SK-N-SH treated with all-trans-retinoic acid at 6 μM for 48 hours (cell line): ENCODE measurements at regions not wholly inside any gene's neighbourhood (a gene's known extent, or its start where the extent isn't known, plus 50 kb on each side); places are given as distances from the start of the nearest gene placed in this dataset.

Experiments used
- ATAC-seq: fragments of 200-7000 bp; cut with Tn5 transposase; 3 replicates; pipeline ENCODE4 v1.9.1; 2020; ENCODE audit warnings: mild to moderate bottlenecking, moderate library complexity
- ARNTL ChIP-seq: fragments of 450-650 bp; formaldehyde crosslinking; IDR thresholded peaks from 2 replicates; pipeline ENCODE4 v1.5.0; 2020; ENCODE audit warnings: low read depth, mild to moderate bottlenecking, moderate library complexity, borderline replicate concordance
- BACH2 ChIP-seq: fragments of 250-450 bp; sonication (Bioruptor Pico); IDR thresholded peaks from 2 replicates; pipeline ENCODE4 v1.9.0; 2021; ENCODE audit warnings: mild to moderate bottlenecking, borderline replicate concordance
- CSDC2 ChIP-seq: fragments of 250-450 bp; sonication (Bioruptor Pico); IDR thresholded peaks from 2 replicates; pipeline ENCODE4 v1.5.0; 2020; ENCODE audit warnings: mild to moderate bottlenecking, moderate library complexity
- ESRRG ChIP-seq: fragments of 250-450 bp; sonication (Bioruptor Pico); IDR thresholded peaks from 2 replicates; pipeline ENCODE4 v1.6.1; 2021; ENCODE audit warnings: mild to moderate bottlenecking
- GLIS3 ChIP-seq: fragments of 250-450 bp; sonication (Bioruptor Pico); IDR thresholded peaks from 2 replicates; pipeline ENCODE4 v1.5.0; 2020; ENCODE audit warnings: mild to moderate bottlenecking, moderate library complexity
- RARB ChIP-seq: fragments of 250-450 bp; sonication (Bioruptor Pico); IDR thresholded peaks from 2 replicates; pipeline ENCODE4 v1.8.0; 2021; ENCODE audit warnings: mild to moderate bottlenecking, moderate library complexity
- SNAI2 ChIP-seq: fragments of 250-450 bp; sonication (Bioruptor Pico); IDR thresholded peaks from 2 replicates; pipeline ENCODE4 v1.5.0; 2020; ENCODE audit warnings: mild to moderate bottlenecking, moderate library complexity
- TCF4 ChIP-seq: fragments of 250-450 bp; sonication (Bioruptor Pico); IDR thresholded peaks from 2 replicates; pipeline ENCODE4 v1.8.0; 2021; ENCODE audit warnings: mild to moderate bottlenecking, moderate library complexity, borderline replicate concordance
- TOX ChIP-seq: fragments of 250-450 bp; sonication (Bioruptor Pico); IDR thresholded peaks from 2 replicates; pipeline ENCODE4 v1.8.0; 2021; ENCODE audit warnings: mild to moderate bottlenecking, moderate library complexity, borderline replicate concordance
- ZC3H10 ChIP-seq: fragments of 250-450 bp; sonication (Bioruptor Pico); IDR thresholded peaks from 2 replicates; pipeline ENCODE4 v1.5.1; 2021; ENCODE audit warnings: mild to moderate bottlenecking, moderate library complexity
- ZFP3 ChIP-seq: fragments of 250-450 bp; sonication (Bioruptor Pico); IDR thresholded peaks from 2 replicates; pipeline ENCODE4 v1.5.0; 2020; ENCODE audit warnings: mild to moderate bottlenecking, moderate library complexity
- ZFP30 ChIP-seq: fragments of 450-650 bp; formaldehyde crosslinking; IDR thresholded peaks from 2 replicates; pipeline ENCODE4 v1.5.0; 2022; ENCODE audit warnings: mild to moderate bottlenecking, moderate library complexity
- ZNF565 ChIP-seq: fragments of 450-650 bp; formaldehyde crosslinking; conservative IDR thresholded peaks from 2 replicates; pipeline ENCODE4 v1.5.0; 2020; ENCODE audit warnings: low read depth, mild to moderate bottlenecking, moderate library complexity
- ZNF70 ChIP-seq: fragments of 450-650 bp; formaldehyde crosslinking; IDR thresholded peaks from 2 replicates; pipeline ENCODE4 v1.5.0; 2020; ENCODE audit warnings: mild to moderate bottlenecking, moderate library complexity
- ZNF8 ChIP-seq: fragments of 450-650 bp; formaldehyde crosslinking; IDR thresholded peaks from 2 replicates; pipeline ENCODE4 v1.5.0; 2020; ENCODE audit warnings: mild to moderate bottlenecking, moderate library complexity
- TF ChIP-seq, protein P1 (sequence below): fragments of 250-450 bp; sonication (Bioruptor Pico); IDR thresholded peaks from 2 replicates; pipeline ENCODE4 v1.5.1; 2020; ENCODE audit warnings: low read depth, mild to moderate bottlenecking, moderate library complexity
- TF ChIP-seq, protein P2 (sequence below): fragments of 250-450 bp; sonication (Bioruptor Pico); IDR thresholded peaks from 2 replicates; pipeline ENCODE4 v1.8.0; 2021; ENCODE audit warnings: low read depth, mild to moderate bottlenecking, moderate library complexity, borderline replicate concordance
- TF ChIP-seq, protein P3 (sequence below): fragments of 250-450 bp; sonication (Bioruptor Pico); IDR thresholded peaks from 2 replicates; pipeline ENCODE4 v1.8.0; 2020; ENCODE audit warnings: mild to moderate bottlenecking, moderate library complexity, borderline replicate concordance
- TF ChIP-seq, protein P4 (sequence below): fragments of 250-450 bp; sonication (Bioruptor Pico); IDR thresholded peaks from 2 replicates; pipeline ENCODE4 v1.5.1; 2021; ENCODE audit warnings: mild to moderate bottlenecking, moderate library complexity
- TF ChIP-seq, protein P5 (sequence below): fragments of 250-450 bp; sonication (Bioruptor Pico); IDR thresholded peaks from 2 replicates; pipeline ENCODE4 v1.5.0; 2020; ENCODE audit warnings: mild to moderate bottlenecking, moderate library complexity

DNA sequence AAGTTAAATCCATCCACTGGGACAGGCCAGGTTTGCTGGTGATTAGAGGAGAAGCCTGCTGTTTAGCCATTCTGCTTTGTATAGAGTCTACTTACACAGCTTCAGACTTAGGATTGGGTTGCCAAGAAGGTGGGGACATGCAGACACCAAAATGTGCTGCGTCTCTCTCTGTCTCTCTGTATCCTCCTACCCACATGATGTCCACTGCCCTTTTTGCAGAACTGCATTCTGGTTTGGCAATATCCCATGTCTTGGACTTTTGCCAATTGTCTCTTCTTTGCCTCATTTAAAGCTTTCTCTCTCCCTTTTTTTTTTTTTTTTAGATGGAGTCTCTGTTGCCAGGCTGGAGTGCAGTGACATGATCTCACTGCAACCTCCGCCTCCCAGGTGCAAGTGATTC is 261.1 kb upstream of the FN1 start:
- TF ChIP-seq, protein P1, sequence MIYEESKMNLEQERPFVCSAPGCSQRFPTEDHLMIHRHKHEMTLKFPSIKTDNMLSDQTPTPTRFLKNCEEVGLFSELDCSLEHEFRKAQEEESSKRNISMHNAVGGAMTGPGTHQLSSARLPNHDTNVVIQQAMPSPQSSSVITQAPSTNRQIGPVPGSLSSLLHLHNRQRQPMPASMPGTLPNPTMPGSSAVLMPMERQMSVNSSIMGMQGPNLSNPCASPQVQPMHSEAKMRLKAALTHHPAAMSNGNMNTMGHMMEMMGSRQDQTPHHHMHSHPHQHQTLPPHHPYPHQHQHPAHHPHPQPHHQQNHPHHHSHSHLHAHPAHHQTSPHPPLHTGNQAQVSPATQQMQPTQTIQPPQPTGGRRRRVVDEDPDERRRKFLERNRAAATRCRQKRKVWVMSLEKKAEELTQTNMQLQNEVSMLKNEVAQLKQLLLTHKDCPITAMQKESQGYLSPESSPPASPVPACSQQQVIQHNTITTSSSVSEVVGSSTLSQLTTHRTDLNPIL (CRISPR knock-in tag): no peak
- TF ChIP-seq CSDC2 (CRISPR knock-in tag) (no peak), ZNF565 (no peak), GLIS3 (CRISPR knock-in tag) (no peak), ARNTL (CRISPR knock-in tag) (no peak), ZNF70 (no peak), TCF4 (CRISPR knock-in tag) (no peak), ZFP3 (CRISPR knock-in tag) (no peak), ZNF8 (CRISPR knock-in tag) (no peak), ESRRG (CRISPR knock-in tag) (no peak), TOX (no peak), ZC3H10 (no peak), ZFP30 (CRISPR knock-in tag) (no peak), RARB (CRISPR knock-in tag) (no peak), BACH2 (CRISPR knock-in tag) (no peak)
- TF ChIP-seq, protein P2, sequence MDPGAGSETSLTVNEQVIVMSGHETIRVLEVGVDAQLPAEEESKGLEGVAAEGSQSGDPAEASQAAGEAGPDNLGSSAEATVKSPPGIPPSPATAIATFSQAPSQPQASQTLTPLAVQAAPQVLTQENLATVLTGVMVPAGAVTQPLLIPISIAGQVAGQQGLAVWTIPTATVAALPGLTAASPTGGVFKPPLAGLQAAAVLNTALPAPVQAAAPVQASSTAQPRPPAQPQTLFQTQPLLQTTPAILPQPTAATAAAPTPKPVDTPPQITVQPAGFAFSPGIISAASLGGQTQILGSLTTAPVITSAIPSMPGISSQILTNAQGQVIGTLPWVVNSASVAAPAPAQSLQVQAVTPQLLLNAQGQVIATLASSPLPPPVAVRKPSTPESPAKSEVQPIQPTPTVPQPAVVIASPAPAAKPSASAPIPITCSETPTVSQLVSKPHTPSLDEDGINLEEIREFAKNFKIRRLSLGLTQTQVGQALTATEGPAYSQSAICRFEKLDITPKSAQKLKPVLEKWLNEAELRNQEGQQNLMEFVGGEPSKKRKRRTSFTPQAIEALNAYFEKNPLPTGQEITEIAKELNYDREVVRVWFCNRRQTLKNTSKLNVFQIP (CRISPR knock-in tag): no peak
- TF ChIP-seq, protein P3, sequence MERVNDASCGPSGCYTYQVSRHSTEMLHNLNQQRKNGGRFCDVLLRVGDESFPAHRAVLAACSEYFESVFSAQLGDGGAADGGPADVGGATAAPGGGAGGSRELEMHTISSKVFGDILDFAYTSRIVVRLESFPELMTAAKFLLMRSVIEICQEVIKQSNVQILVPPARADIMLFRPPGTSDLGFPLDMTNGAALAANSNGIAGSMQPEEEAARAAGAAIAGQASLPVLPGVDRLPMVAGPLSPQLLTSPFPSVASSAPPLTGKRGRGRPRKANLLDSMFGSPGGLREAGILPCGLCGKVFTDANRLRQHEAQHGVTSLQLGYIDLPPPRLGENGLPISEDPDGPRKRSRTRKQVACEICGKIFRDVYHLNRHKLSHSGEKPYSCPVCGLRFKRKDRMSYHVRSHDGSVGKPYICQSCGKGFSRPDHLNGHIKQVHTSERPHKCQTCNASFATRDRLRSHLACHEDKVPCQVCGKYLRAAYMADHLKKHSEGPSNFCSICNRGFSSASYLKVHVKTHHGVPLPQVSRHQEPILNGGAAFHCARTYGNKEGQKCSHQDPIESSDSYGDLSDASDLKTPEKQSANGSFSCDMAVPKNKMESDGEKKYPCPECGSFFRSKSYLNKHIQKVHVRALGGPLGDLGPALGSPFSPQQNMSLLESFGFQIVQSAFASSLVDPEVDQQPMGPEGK: no peak
- TF ChIP-seq, protein P4, sequence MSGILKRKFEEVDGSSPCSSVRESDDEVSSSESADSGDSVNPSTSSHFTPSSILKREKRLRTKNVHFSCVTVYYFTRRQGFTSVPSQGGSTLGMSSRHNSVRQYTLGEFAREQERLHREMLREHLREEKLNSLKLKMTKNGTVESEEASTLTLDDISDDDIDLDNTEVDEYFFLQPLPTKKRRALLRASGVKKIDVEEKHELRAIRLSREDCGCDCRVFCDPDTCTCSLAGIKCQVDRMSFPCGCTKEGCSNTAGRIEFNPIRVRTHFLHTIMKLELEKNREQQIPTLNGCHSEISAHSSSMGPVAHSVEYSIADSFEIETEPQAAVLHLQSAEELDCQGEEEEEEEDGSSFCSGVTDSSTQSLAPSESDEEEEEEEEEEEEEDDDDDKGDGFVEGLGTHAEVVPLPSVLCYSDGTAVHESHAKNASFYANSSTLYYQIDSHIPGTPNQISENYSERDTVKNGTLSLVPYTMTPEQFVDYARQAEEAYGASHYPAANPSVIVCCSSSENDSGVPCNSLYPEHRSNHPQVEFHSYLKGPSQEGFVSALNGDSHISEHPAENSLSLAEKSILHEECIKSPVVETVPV (CRISPR knock-in tag): no peak

DNA sequence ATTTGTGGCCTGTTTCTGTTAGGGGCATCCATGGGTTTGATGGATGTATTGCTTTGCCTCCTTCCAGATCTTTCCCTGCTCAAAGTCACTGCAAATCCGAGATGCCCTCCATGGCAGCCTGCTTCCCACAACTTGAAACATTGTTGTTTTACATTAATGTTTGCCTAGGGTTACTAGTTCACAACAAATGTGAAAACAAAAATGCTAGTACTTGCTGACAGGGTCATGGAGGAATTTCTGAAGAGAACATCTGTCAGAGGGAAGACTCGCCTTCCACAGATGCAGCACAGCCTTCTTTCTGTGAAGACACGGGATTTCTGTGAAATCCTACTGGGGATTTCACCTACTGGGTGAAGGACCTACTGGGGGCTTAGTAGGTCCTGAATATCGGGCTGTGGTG is 260.0 kb upstream of the FN1 start:
- ATAC-seq: no peak
- TF ChIP-seq ZFP30 (CRISPR knock-in tag) (no peak), SNAI2 (CRISPR knock-in tag) (no peak), ZNF8 (CRISPR knock-in tag) (no peak)
- TF ChIP-seq, protein P5, sequence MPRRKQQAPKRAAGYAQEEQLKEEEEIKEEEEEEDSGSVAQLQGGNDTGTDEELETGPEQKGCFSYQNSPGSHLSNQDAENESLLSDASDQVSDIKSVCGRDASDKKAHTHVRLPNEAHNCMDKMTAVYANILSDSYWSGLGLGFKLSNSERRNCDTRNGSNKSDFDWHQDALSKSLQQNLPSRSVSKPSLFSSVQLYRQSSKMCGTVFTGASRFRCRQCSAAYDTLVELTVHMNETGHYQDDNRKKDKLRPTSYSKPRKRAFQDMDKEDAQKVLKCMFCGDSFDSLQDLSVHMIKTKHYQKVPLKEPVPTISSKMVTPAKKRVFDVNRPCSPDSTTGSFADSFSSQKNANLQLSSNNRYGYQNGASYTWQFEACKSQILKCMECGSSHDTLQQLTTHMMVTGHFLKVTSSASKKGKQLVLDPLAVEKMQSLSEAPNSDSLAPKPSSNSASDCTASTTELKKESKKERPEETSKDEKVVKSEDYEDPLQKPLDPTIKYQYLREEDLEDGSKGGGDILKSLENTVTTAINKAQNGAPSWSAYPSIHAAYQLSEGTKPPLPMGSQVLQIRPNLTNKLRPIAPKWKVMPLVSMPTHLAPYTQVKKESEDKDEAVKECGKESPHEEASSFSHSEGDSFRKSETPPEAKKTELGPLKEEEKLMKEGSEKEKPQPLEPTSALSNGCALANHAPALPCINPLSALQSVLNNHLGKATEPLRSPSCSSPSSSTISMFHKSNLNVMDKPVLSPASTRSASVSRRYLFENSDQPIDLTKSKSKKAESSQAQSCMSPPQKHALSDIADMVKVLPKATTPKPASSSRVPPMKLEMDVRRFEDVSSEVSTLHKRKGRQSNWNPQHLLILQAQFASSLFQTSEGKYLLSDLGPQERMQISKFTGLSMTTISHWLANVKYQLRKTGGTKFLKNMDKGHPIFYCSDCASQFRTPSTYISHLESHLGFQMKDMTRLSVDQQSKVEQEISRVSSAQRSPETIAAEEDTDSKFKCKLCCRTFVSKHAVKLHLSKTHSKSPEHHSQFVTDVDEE (CRISPR knock-in tag): no peak

More for the DNA sequence above, 261.1 kb upstream of the FN1 start:
- no peak for ATAC-seq

DNA sequence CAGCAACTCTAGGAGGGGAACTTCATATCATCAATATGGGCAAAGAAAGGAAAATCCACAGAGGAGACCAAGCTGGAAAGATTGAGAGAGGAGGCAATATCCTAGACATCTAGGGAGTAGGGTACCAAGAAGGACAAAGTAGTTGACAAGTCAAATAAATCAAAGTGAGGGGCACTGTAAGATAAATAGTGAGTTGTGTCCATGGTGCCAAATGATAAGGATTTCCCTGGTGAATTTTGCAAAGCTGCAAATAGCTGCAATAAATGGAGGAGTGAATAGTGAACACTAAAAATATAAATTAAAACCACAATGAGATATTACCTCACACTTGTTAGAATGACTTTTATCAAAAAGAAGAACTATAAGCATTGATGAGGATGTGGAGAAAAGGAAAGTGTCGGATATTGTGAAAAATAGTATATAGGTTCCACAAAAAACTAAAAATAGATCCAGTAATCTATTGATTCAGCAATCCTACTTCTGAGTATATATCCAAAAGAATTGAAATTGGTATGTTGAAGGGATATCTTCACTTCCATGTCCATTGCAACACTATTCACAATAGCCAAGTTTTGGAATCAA is 258.2 kb upstream of the FN1 start:
- no peak for ATAC-seq

More for the DNA sequence above, 258.2 kb upstream of the FN1 start:
- TF ChIP-seq, protein P4 (CRISPR knock-in tag): no peak
- TF ChIP-seq TCF4 (CRISPR knock-in tag) (no peak), ZC3H10 (no peak), CSDC2 (CRISPR knock-in tag) (no peak), ZFP30 (CRISPR knock-in tag) (no peak)
- TF ChIP-seq, protein P2 (CRISPR knock-in tag): no peak
